GM18519 (cell line): ENCODE measurements at regions not wholly inside any gene's neighbourhood (a gene's known extent, or its start where the extent isn't known, plus 50 kb on each side); places are given as distances from the start of the nearest gene placed in this dataset.

Experiments
- ATAC-seq: cut with Tn5 transposase; IDR thresholded peaks from one replicate; pipeline ENCODE4 v1.9.1; 2021; ENCODE audit warnings: mild to moderate bottlenecking, moderate library complexity; ENCODE audit not compliant: unreplicated experiment, low FRiP score

DNA sequence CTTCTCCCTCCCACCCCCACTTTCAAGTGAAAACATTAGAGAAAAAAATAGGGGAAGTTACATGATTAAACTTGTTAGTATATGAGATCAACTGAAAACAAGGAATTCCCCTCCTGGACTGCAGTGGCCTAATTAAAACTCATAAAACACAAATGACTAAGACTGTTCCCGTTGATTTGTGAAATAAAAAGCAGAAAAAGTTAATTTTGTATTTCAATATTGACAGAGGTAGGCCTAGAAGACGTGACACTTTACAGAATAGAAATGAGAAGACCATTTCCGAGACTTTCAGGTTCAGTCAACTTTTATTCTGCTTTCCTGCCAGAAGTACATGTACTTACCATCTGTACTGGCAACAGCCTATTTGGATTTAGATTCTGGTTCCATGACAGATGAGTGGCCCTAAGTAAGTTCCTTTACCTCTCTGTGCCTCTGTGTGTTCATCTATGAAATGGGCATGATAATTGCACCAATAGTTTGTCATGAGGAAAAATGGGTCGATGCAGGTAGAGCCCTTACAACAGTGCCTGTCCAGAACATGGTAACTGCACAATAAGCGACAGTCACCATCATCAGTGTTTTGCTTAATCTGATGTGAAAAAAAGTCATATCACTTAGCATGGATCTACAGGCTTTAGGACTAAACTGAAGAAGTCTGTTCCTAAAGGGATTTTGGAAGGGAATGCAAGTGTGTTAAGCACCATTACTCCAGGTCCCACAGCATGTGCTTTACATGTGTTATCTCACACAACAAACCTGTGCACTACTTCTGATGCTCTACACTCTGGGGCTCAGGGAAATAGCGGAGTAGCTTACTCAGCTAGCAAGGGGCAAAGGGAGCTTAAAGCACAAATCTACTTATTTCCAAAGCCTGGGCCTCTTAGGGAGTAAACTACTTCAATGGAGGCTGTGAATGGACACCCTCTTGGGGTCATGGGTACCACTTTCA is 562.3 kb upstream of the DIPK2B start:
- ATAC-seq, result peak; percentile 36

DNA sequence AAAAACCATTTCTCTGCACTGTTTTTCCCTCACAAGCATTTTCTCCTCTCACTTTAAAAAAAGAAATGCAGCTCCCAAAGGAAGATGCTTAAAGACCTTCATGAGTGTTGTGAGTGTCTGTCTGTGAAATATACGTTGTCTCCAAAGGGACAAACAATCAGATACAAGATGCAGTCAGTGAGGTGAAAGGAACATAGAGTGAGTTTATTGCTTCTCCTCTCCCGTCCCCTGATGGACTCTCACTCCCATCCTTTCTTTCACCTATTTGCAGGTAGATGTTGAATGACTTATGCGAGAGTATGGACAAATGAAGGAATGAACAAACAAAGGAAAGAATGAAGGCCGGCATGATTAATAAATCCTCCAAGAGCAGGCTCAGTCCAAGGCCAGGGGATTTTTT is 561.2 kb upstream of the DIPK2B start:
- no peak for ATAC-seq

DNA sequence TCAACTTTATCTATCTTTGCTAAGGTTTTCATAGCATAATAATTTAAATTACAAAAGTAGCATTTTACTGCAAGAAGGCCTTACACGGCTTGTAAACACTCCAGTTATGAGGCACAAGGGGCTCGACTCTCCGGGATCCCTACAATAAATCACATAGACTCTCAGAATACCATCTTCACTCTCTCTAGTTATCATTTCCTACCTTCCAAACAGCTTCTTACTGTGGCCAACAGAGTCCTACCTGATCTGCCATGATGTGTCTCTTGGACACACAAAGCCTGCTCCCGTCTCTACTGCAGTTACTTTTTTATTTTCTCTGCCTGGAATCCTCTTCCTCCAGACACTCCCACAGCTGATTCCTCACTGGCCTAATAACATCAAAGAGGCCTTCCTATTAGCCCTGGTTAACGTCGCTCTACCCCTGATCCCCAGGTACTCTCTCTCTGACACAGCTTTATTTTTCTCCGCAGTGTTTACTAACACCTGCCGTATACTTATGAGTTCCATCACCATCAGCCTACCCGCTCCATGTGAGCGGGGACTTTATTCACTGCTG is 559.6 kb upstream of the DIPK2B start:
- ATAC-seq, result no peak

DNA sequence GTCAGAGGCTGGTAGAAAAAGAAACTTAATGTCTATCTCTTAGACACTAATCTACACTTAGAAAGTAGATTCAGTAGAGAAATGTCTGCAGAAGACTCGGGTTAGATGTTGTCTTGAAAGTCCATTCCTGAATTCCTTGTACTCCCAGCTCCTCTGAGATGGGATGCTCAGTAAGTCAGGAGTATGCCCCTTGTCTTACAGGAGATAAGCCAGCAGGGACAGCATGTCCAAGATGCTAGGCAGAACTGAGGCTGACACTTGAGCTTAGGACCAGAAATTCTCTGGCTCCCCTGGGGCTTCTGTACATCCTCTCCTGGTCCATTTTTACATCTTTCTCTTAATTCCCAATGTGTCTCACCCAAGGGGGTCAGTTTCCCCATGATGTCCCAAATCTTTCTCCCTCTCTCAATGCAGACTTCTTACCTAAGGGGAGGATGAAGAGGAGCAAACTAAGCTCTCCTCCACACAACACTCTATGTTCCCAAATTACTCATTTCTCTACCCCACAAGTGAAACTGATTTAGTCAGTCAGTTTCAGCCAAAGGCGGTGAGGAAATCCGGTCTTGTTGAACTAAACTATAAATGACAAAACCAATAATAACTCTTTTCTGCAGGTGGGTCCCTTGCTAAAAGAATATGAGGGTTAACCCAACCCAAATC is 558.2 kb upstream of the DIPK2B start:
- ATAC-seq, result peak; percentile 60

DNA sequence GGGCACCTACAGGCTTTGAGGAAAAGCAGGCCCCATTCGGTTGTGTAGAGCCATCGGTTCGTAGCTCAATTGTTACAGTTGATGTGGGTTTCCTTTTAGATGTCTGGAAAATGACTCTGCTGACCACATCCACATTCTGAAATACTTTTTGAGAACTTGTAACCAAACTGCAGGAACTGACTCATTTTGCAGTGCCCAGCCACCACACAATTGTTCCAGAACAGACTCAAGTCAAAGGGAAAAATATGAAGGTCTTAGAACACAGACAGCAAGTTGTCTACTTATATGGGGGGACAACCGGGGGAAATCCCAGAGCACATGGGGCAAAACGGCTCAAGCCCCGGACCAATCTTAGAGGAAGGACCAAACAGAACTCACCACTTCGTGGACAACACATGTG is 557.6 kb upstream of the DIPK2B start:
- peak; percentile 26 for ATAC-seq

DNA sequence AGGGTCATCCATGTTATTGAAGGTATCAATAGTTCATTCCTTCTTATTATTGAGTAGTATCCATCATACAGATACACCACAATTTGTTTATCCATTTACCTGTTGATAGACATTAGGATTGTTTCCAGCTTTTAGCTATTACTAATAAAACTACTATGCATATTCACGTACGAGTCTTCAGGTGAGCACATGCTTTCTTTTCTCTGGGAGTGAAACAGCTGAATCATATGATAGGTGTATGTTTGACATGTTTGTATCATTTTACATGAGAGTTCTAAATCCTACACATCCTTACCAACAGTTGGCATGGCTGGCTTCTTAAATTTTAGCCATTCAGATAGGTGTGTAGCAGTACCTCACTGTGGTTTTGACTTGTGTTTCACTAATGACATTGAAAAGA is 556.6 kb upstream of the DIPK2B start:
- no peak for ATAC-seq

DNA sequence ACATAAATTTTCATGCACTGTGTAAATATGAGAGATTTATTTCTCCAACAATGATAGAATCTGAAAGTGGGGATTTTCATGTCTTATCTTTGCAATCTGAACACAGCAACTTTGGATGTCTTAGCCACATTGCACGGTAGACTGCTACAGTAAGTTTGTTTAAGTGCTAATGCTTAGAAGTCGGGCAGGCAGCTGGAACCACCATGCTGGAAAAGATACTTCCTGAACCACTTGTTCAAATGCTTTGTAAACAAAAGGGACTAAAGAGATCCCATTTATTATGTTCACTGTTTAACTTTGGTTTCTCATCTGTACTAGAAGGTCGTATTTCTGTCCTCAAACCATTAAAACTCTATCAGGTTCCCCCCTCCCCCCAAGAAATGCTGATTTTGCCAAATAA is 555.9 kb upstream of the DIPK2B start:
- no peak for ATAC-seq

DNA sequence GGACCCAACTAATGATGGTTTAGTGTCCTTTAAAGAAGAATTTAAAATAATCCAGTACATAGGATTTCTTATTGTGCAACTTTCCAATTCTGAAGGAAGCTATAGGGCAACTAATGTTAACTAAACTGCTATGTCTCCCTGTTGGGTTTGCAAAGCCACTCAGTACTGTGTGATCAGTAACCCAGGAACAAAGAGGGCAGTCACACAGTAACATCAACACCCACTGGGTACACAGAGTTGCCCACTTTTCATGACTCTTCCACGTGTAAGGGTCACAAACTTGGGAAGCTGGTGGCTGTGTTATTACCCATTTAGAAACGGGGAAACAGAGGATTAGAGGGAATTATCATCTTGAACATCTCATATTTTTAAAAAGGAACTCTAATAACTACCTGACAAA is 555.0 kb upstream of the DIPK2B start:
- ATAC-seq, result no peak

DNA sequence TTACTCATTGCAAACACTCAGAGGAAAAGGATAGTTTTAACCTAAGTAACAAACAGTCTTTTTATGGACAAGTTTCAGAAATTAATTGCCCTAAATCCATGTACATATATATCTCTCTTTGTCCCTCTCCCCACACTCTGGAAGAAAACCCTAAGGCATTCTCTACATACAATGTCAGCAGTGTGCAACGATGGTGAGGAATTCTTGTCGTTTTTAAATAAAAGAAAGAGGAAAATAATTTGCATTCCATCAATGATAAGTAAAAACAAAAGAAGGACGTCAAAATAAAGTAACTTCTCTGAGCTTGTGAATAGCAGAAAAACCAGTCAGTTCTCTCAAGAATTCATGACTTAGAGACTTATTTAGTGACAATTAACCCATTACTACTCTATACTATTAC is 550.5 kb upstream of the DIPK2B start:
- ATAC-seq, result no peak

DNA sequence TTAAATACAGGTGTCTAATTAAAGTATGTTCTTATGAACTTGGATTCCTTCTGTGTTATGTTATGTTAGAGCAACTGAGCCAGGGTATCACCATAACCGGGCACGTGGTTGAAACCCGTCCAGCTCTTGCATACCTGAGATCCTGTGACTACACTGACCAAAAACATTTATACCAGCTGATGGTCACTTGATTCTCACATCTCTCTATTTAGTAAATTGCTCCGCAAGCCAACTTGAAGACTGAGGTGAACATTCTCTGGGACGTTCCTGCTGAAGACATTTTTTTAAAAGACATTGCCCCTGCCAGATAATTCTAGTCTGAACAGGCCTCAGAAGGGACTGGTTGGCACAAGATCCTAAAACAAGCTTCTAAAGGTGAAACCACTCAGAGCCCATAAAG is 550.0 kb upstream of the DIPK2B start:
- ATAC-seq, result no peak

DNA sequence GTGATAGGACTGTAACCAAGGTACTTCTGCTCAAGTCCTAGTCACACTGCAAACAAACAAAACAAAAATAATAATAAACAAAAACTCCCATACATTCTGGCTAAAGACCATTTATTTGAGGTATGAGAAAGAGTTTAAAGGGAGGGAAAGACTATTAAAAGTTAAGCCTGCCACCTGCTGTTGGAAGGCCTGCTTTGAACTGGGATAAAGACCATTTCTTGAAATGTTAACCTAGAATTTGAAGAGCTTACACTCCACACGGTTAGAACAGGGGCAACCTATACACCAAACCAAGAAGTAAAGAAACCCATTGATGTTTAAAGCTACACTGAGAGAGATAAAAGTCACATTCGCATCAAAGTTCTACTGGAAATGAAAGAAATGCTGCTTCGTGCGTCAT is 548.7 kb upstream of the DIPK2B start:
- ATAC-seq, result no peak

DNA sequence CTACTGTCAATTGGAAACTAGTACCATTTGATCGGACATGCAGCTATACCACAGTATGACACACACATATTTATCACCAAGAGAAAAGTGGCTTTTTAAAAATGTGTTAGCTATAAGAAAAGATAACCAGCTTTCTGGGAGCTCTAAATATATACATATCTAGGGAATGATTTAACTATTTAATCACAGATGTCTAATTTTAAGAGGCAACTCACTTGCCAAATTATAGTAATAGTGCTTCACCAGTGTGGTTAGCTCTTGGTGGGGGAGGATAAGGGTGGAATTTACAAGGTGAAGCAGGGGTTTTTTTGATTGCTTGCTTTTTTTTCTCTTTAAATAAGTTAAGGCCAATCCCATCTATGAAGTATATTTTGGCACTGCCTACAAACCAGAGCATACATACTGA is 547.7 kb upstream of the DIPK2B start:
- ATAC-seq, result no peak

DNA sequence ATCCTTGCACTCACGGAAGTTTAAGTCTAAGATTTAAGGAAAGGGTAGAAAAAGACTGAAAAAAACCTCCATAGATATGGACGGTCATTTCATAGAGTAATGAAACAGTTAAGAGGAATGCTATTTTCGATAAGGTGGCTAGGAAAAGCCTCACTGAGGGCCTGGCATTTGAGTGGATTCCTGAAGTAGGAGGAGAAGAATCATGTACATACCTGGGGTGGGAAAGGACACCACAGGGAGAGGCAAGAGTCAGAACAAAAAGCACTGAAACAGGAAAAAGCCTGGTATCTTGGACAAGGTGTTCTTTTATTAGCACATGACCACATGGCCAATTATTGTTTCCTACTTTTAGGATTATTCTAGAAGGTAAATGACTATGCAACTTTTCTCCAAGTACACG is 547.2 kb upstream of the DIPK2B start:
- ATAC-seq, result no peak

DNA sequence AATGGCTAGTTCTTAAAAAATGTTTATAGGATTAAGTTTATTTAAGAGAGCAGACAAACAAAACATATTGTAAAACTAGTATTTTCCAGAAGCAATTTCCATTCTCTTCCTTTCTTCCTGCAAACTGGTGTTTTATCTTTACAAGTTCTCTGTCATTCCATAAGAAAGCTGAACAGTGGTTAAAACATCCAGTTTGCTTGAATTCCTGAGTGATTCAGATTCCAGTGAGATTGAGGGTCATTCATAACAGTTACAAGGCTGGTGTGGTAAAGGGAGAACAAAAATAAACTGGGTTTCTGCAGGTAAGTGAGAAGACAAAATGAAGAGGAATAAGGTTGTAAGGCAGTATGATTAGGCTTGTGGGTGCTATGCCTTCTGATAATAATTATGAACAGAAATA is 544.8 kb upstream of the DIPK2B start:
- no peak for ATAC-seq

DNA sequence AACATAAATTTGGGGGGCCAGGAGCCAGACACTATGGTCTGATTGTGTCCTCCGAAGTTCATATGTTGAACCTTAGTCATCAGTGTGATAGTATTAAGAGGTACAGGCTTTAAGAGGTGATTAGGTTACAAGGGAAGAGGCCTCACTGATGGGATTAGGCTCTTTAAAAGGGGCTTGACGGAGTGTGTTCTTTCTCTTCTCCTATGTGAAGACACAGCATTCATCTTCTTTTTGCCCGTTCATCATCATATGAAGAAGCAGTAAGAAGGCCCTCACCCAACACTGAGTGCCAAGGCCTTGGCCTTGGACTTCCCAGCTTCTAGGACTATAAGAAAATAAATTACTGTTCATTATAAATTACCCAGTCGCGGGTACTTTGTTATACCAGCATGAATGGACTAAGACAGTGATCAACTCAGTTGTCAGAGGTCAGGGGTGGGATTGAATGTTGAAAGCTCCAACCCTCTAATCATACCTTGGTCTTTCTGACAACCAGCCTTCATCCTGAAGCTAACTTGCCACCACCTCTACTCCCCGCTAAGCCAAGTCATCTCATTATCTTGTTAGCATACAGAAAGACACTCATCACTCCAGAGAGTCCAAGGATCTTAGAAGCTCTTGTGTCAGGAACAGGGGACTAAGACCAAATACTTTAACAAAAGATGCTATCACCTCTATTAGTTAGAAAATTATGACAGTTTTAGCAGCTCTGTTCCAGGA is 543.4 kb upstream of the DIPK2B start:
- no peak for ATAC-seq

DNA sequence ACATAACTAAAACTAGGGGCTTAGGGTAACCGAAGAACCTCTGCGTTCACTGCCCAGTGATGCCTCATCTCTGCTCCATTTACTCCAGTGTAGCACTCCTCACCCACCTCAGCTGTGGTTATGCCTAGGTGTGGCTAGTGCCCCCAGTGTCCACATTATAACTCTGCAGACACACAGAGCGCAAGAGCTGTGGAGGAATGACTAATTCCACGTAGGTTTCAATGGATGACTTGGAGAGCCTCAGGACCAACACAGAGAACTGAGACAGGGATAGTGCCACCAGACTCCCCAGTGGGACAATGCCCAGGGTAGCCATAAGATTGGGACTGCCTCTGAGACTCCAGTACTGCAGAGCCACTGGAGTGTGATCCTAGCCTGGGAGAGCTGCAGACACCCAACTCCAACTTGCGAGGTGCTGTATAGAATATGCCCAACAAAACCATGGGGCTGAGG is 542.4 kb upstream of the DIPK2B start:
- ATAC-seq, result peak; percentile 47

DNA sequence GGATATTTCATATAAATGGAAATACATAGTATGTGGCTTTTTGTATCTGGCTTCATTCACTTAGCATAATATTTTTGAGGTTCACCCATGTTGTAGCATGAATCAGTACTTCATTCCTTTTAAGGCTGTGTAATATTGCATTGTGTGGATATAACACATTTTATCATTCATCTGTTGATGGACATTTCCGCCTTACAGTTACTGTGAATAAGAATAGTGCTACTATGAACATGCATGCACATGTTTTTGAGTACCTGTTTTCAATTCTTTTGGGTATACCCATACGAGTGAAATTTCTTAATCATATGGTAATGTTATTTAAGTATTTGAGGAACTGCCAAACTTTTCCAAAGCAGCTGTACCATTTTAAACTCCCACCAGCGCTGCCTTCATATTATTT is 539.6 kb upstream of the DIPK2B start:
- no peak for ATAC-seq

DNA sequence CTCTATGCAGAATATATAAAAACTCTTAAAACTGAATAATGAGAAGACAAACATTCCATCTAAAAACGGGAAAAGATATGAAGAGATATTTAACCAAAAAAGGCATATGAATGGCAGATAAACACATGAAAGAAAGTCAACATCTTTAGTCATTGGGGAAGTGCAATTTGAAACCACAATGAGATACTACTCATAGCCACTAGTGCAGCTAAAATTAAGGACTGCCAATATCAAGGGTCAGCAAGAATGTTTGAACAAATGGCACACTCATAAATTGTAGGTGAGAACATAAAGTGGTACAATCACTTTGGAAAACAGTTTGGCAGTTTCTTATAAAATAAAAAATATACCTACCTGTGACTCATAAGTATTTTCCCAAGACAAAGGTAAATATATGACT is 534.9 kb upstream of the DIPK2B start:
- no peak for ATAC-seq

DNA sequence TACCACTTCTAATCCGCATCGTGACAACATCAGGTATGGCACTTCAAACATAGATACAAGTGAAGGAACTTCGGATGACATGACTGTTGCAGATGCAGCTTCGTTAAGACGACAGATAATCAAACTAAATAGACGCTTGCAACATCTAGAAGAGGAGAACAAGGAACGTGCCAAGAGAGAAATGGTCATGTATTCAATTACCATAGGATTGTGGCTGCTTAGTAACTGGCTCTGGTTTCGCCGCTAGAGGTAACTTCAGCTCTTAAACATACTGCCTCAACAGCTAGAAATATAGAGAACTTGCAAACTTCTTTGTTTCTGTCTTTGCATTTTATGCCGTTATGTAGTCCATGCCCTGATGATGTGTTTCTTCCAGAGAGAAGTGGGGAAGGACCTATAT is 530.8 kb upstream of the DIPK2B start:
- no peak for ATAC-seq

DNA sequence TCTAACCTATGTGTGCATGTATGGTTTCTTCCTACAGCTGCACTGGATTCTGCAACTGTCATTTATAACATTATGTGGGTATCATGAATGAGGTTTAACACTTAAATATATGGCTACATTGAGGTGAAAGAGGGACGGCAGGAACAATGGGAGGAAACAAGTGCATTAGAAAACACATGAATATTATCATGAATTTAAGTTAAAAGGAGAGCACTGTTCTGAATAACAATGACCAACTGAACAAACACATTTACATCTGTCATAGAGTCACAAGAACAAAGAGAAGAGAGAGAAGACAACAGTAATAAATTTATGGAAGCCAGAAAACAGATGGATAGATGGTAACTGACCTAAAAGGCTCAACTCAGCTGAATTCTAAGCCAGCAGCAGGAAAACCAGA is 527.1 kb upstream of the DIPK2B start:
- no peak for ATAC-seq

DNA sequence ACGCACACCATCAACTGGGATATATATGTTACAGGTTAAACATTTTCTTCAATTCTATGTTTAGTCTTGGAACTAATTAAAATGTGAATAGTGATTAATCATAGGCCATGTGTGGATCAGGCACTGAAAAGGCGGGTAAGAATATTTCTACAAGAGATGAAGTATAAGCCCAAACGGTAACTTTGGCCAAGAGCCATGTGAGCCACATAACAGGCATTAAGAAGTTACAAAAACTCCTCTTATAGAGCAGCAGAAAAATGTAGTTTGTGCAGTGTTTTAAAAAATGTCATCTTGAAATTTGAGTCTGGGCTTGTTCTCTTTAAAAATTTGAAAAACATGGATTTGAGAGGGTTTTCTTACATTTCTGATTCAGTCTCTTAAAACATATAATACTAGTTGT is 521.8 kb upstream of the DIPK2B start:
- ATAC-seq, result no peak
